SK-N-SH (cell line): ENCODE measurements at regions not wholly inside any gene's neighbourhood (a gene's known extent, or its start where the extent isn't known, plus 50 kb on each side); places are given as distances from the start of the nearest gene placed in this dataset.
A peak's percentile ranks its signal among the peaks of the same experiment; 100 is the strongest.

Experiments used
- CTCF ChIA-PET: fragments of 300-600, 350-600 bp; formaldehyde crosslinking; extraction: SDS; loops from one replicate; lab custom pipeline; 2021; lab: Yijun Ruan, JAX
- POLR2A ChIA-PET: fragments of 350-600 bp; sonication (Branson Sonifier 250); formaldehyde crosslinking; extraction: SDS; loops from one replicate; lab custom pipeline; 2020; ENCODE audit warnings: antibody characterized with exemption, inconsistent platforms; lab: Yijun Ruan, JAX
- DNase-seq: peaks from one replicate; pipeline ENCODE4 v3.0.0; 2012
- H2AFZ ChIP-seq: fragments of 200-600 bp; sonication (generic); 2 replicates; pipeline ENCODE4 v1.8.1; 2016; ENCODE audit warnings: antibody characterized with exemption, mild to moderate bottlenecking, low read depth
- H3F3A ChIP-seq: fragments of 200-600 bp; sonication (generic); replicated peaks from 2 replicates; pipeline ENCODE3; 2016; ENCODE audit warnings: antibody characterized with exemption, mild to moderate bottlenecking; ENCODE audit not compliant: insufficient read depth
- H3K27ac ChIP-seq, 2 experiments: fragments of 200-500 bp in 1 of 2; fragments of 200-600 bp in 1 of 2; sonication (Bioruptor generic) in 1 of 2; sonication (generic), shearing (Covaris generic) in 1 of 2; 2 replicates each; pipeline versions ENCODE4 v1.5.1 to v1.6.1; 2014 to 2016; ENCODE audit warnings: low read depth in 2 of 2, inconsistent platforms in 1 of 2, low read length in 1 of 2, mild to moderate bottlenecking in 1 of 2, mixed read lengths in 1 of 2
- H3K27me3 ChIP-seq: fragments of 200-600 bp; sonication (generic), shearing (Covaris generic); 2 replicates; pipeline ENCODE4 v1.6.1; 2016; ENCODE audit warnings: mixed run types; ENCODE audit not compliant: insufficient read depth
- H3K36me3 ChIP-seq, 2 experiments: fragments of 200-500 bp in 1 of 2; fragments of 200-600 bp in 1 of 2; sonication (Bioruptor generic) in 1 of 2; sonication (generic) in 1 of 2; replicated peaks in 1 of 2; 2 replicates each; pipeline versions ENCODE3 to v1.5.1; 2014 to 2016; ENCODE audit warnings: low read length in 1 of 2, mild to moderate bottlenecking in 1 of 2; ENCODE audit not compliant: insufficient read depth in 2 of 2, control insufficient read depth in 1 of 2
- H3K4me1 ChIP-seq, 2 experiments: fragments of 200-500 bp in 1 of 2; fragments of 200-600 bp in 1 of 2; sonication (Bioruptor generic) in 1 of 2; sonication (generic), shearing (Covaris generic) in 1 of 2; 2 replicates each; pipeline versions ENCODE4 v1.5.1 to v1.6.1; 2014 to 2016; ENCODE audit warnings: low read depth in 1 of 2, low read length in 1 of 2, mixed run types in 1 of 2; ENCODE audit not compliant: insufficient read depth in 2 of 2, control insufficient read depth in 1 of 2
- H3K4me2 ChIP-seq: fragments of 200-600 bp; sonication (generic), shearing (Covaris generic); 2 replicates; pipeline ENCODE4 v1.6.1; 2017; ENCODE audit warnings: mixed run types
- H3K4me3 ChIP-seq, 2 experiments: fragments of 200-500 bp in 1 of 2; fragments of 200-600 bp in 1 of 2; sonication (Bioruptor generic) in 1 of 2; sonication (generic), shearing (Covaris generic) in 1 of 2; 2 replicates each; pipeline versions ENCODE4 v1.5.1 to v1.8.1; 2014 to 2016; ENCODE audit warnings: low read depth in 2 of 2, inconsistent platforms in 1 of 2, low read length in 1 of 2, mild to moderate bottlenecking in 1 of 2, mixed read lengths in 1 of 2, moderate library complexity in 1 of 2
- H3K79me2 ChIP-seq: fragments of 200-600 bp; sonication (generic); 2 replicates; pipeline ENCODE4 v1.8.1; 2017; ENCODE audit warnings: mild to moderate bottlenecking; ENCODE audit not compliant: insufficient read depth
- H3K9ac ChIP-seq: fragments of 200-600 bp; sonication (generic); 2 replicates; pipeline ENCODE4 v1.6.1; 2017; ENCODE audit warnings: mixed run types
- H3K9me2 ChIP-seq: fragments of 200-600 bp; sonication (generic); 2 replicates; pipeline ENCODE4 v1.6.1; 2017; ENCODE audit warnings: mixed run types
- H3K9me3 ChIP-seq: fragments of 200-600 bp; sonication (generic); 2 replicates; pipeline ENCODE4 v1.6.1; 2017; ENCODE audit warnings: mixed run types, mild to moderate bottlenecking, moderate library complexity
- H4K20me1 ChIP-seq: fragments of 200-600 bp; sonication (generic); 2 replicates; pipeline ENCODE4 v1.6.1; 2017; ENCODE audit warnings: mild to moderate bottlenecking, mixed run types; ENCODE audit not compliant: insufficient read depth
- CHD2 ChIP-seq: fragments of 150-350 bp; IDR thresholded peaks from 2 replicates; pipeline ENCODE4 v1.6.1; 2018; ENCODE audit warnings: low read length; ENCODE audit not compliant: partially characterized antibody
- CTCF ChIP-seq: fragments of 200-600 bp; sonication (generic); IDR thresholded peaks from 2 replicates; pipeline ENCODE4 v1.6.1; 2017; ENCODE audit warnings: antibody characterized with exemption, mild to moderate bottlenecking, moderate library complexity
- ELF1 ChIP-seq: IDR thresholded peaks from 2 replicates; pipeline ENCODE4 v1.4.0; 2012
- EZH2phosphoT487 ChIP-seq: fragments of 200-600 bp; sonication (generic); IDR thresholded peaks from 2 replicates; pipeline ENCODE4 v1.6.1; 2017; ENCODE audit warnings: low read depth, mixed run types, mild to moderate bottlenecking, antibody characterized with exemption, moderate library complexity, borderline replicate concordance
- FOSL2 ChIP-seq: IDR thresholded peaks from 2 replicates; pipeline ENCODE4 v1.4.0; 2012; ENCODE audit warnings: low read depth, mild to moderate bottlenecking, moderate library complexity, borderline replicate concordance
- MEF2A ChIP-seq: IDR thresholded peaks from 2 replicates; pipeline ENCODE4 v1.4.0; 2012; ENCODE audit warnings: low read depth, borderline replicate concordance
- NRF1 ChIP-seq: IDR thresholded peaks from 2 replicates; pipeline ENCODE4 v1.6.1; 2012; ENCODE audit warnings: low read depth, mild to moderate bottlenecking, low read length
- REST ChIP-seq: IDR thresholded peaks from 2 replicates; pipeline ENCODE4 v1.6.1; 2012; ENCODE audit warnings: mild to moderate bottlenecking, low read depth, low read length, moderate library complexity
- RXRA ChIP-seq: IDR thresholded peaks from 2 replicates; pipeline ENCODE4 v1.4.0; 2012; ENCODE audit warnings: low read depth, mild to moderate bottlenecking, borderline replicate concordance
- USF1 ChIP-seq: IDR thresholded peaks from 2 replicates; pipeline ENCODE4 v1.4.0; 2012; ENCODE audit warnings: low read depth, borderline replicate concordance
- ZBTB33 ChIP-seq: IDR thresholded peaks from 2 replicates; pipeline ENCODE4 v1.4.0; 2012; ENCODE audit warnings: low read depth, borderline replicate concordance
- WGBS: methylation state at CpG from one replicate; pipeline ENCODE4 v1.1.6; 2017; ENCODE audit warnings: low lambda C conversion rate; 5-methylcytosine and 5-hydroxymethylcytosine counted together

GRCh38 chr7:34451923-34452322, 206.1 kb upstream of the NPSR1 start:
- no peak overlapping the region for H3K4me3 ChIP-seq
- H3K9me2 ChIP-seq: no peaks in the 10 kb centered on the region; the same call in 1 of the 2 replicates
- ChIA-PET POLR2A (no interaction called here), CTCF (interaction anchor here (1.5 kb wide), 1 partner anchor 131 kb away, joined by 6 read pairs; no protein-coding TSS in a partner anchor)
- peaks cover 23% of the 10 kb centered on the region for H3F3A ChIP-seq
- TF ChIP-seq MEF2A (no peak), ELF1 (no peak), RXRA (no peak), NRF1 (no peak)
- no peaks in the 10 kb centered on the region; a peak in 2 of 4 replicates for H3K4me1 ChIP-seq
- WGBS: 3% methylated on average over 3 of the region's 3 CpGs
- H3K79me2 ChIP-seq: no peaks in the 10 kb centered on the region
- no peak overlapping the region for H3K4me2 ChIP-seq
- no peak overlapping the region for H3K9ac ChIP-seq
- H3K36me3 ChIP-seq: no peaks in the 10 kb centered on the region
- no peaks in the 10 kb centered on the region for H3K9me3 ChIP-seq
- no peaks in the 10 kb centered on the region for H4K20me1 ChIP-seq
- no peak overlapping the region; the same call in 1 of the 2 replicates for H2AFZ ChIP-seq
- DNase-seq: no peak
- peak overlapping the region in 1 of 2 experiments; percentile 30; a peak in 2 of 4 replicates for H3K27ac ChIP-seq
- no peaks in the 10 kb centered on the region for H3K27me3 ChIP-seq

- Histone ChIP-seq H3K9me2 (no peaks in the 10 kb centered on the region; the same call in 1 of the 2 replicates), H3K27ac (peak overlapping the region in 1 of 2 experiments; percentile 30; a peak in 2 of 4 replicates), H3K27me3 (no peaks in the 10 kb centered on the region), H3K4me3 (no peak overlapping the region), H3K9me3 (no peaks in the 10 kb centered on the region), H3K36me3 (no peaks in the 10 kb centered on the region), H3K79me2 (no peaks in the 10 kb centered on the region), H3F3A (peaks cover 23% of the 10 kb centered on the region), H3K4me2 (peak overlapping the region; percentile 48; the same call in 1 of the 2 replicates), H3K4me1 (no peaks in the 10 kb centered on the region; a peak in 2 of 4 replicates), H4K20me1 (no peaks in the 10 kb centered on the region), H3K9ac (no peak overlapping the region), H2AFZ (peak overlapping the region; percentile 22; the same call in 1 of the 2 replicates)
- TF ChIP-seq CHD2 (no peak), EZH2phosphoT487 (no peak), USF1 (no peak)
- ChIA-PET POLR2A (no interaction called here), CTCF (no interaction called here)
- WGBS: 10% methylated on average over 7 of the region's 7 CpGs
- no peak for DNase-seq
These were observed 205.7 kb upstream of the NPSR1 start for GRCh38 chr7:34452363-34452762.

- ChIA-PET POLR2A (no interaction called here), CTCF (no interaction called here)
- no peaks in the 10 kb centered on the region for H3K9me3 ChIP-seq
- DNase-seq: no peak
- no peaks in the 10 kb centered on the region for H3K79me2 ChIP-seq
- peak overlapping the region in 1 of 2 experiments; percentile 30; a peak in 1 of 4 replicates for H3K27ac ChIP-seq
- no peak overlapping the region for H2AFZ ChIP-seq
- H3K4me1 ChIP-seq: no peaks in the 10 kb centered on the region; a peak in 2 of 4 replicates
- WGBS: 10% methylated on average over 2 of the region's 2 CpGs
- no peaks in the 10 kb centered on the region; the same call in 1 of the 2 replicates for H3K9me2 ChIP-seq
- peak overlapping the region; percentile 48 for H3K4me2 ChIP-seq
- H3K27me3 ChIP-seq: 0 out of 2 replicates have a peak, but pooled peaks cover 5% of the 10 kb centered on the region
- no peak overlapping the region for H3K9ac ChIP-seq
- no peak overlapping the region for H3K4me3 ChIP-seq
- H4K20me1 ChIP-seq: no peaks in the 10 kb centered on the region
- peaks cover 23% of the 10 kb centered on the region for H3F3A ChIP-seq
- H3K36me3 ChIP-seq: no peaks in the 10 kb centered on the region
- TF ChIP-seq CTCF (no peak), USF1 (no peak), FOSL2 (peak; percentile 65), REST (no peak), ZBTB33 (no peak)
These were observed 204.9 kb upstream of the NPSR1 start for GRCh38 chr7:34453150-34453549.
